Osteoblast (primary cell): ENCODE measurements at regions not wholly inside any gene's neighbourhood (a gene's known extent, or its start where the extent isn't known, plus 50 kb on each side); places are given as distances from the start of the nearest gene placed in this dataset.
A peak's percentile ranks its signal among the peaks of the same experiment; 100 is the strongest.

Experiments
- DNase-seq: peaks from one replicate; pipeline ENCODE4 v3.0.0; 2011; ENCODE audit warnings: low spot score, mixed read lengths; ENCODE audit not compliant: insufficient read length; ENCODE audit errors: missing footprints
- H2AFZ ChIP-seq: 2 replicates; pipeline ENCODE4 v1.6.0; 2011; ENCODE audit warnings: mild to moderate bottlenecking, low read length
- H3K27ac ChIP-seq: 2 replicates; pipeline ENCODE4 v1.5.1; 2011; ENCODE audit warnings: mild to moderate bottlenecking, low read depth, low read length, moderate library complexity
- H3K27me3 ChIP-seq: 2 replicates; pipeline ENCODE4 v1.6.0; 2012; ENCODE audit warnings: mild to moderate bottlenecking, control low read depth, inconsistent platforms, low read length, moderate library complexity; ENCODE audit not compliant: insufficient read depth
- H3K36me3 ChIP-seq: 2 replicates; pipeline ENCODE4 v1.5.1; 2011; ENCODE audit warnings: mild to moderate bottlenecking, low read length, control low read depth, moderate library complexity; ENCODE audit not compliant: insufficient read depth
- H3K4me1 ChIP-seq: 2 replicates; pipeline ENCODE4 v1.5.1; 2011; ENCODE audit warnings: mild to moderate bottlenecking, low read length, control low read depth, moderate library complexity; ENCODE audit not compliant: insufficient read depth
- H3K4me2 ChIP-seq: 2 replicates; pipeline ENCODE4 v1.6.0; 2011; ENCODE audit warnings: mild to moderate bottlenecking, low read length; ENCODE audit not compliant: insufficient read depth
- H3K4me3 ChIP-seq: fragments of 200-600 bp; sonication (generic); 3 replicates; pipeline ENCODE4 v1.5.1; 2012; ENCODE audit warnings: mild to moderate bottlenecking, low read length, inconsistent platforms; ENCODE audit not compliant: insufficient read depth
- H3K79me2 ChIP-seq: 2 replicates; pipeline ENCODE4 v1.6.0; 2012; ENCODE audit warnings: mild to moderate bottlenecking, low read length, control low read depth, inconsistent platforms; ENCODE audit not compliant: insufficient read depth
- H3K9me3 ChIP-seq: 2 replicates; pipeline ENCODE4 v1.5.1; 2011; ENCODE audit warnings: low read depth, low read length, control low read depth
- H4K20me1 ChIP-seq: 2 replicates; pipeline ENCODE4 v1.6.0; 2012; ENCODE audit warnings: mild to moderate bottlenecking, low read length, control low read depth; ENCODE audit not compliant: insufficient read depth
- TF ChIP-seq, protein P1 (sequence below): IDR thresholded peaks from 2 replicates; pipeline ENCODE4 v1.5.1; 2011; ENCODE audit warnings: mild to moderate bottlenecking, low read depth, low read length, moderate library complexity; ENCODE audit errors: extremely low read depth

DNA sequence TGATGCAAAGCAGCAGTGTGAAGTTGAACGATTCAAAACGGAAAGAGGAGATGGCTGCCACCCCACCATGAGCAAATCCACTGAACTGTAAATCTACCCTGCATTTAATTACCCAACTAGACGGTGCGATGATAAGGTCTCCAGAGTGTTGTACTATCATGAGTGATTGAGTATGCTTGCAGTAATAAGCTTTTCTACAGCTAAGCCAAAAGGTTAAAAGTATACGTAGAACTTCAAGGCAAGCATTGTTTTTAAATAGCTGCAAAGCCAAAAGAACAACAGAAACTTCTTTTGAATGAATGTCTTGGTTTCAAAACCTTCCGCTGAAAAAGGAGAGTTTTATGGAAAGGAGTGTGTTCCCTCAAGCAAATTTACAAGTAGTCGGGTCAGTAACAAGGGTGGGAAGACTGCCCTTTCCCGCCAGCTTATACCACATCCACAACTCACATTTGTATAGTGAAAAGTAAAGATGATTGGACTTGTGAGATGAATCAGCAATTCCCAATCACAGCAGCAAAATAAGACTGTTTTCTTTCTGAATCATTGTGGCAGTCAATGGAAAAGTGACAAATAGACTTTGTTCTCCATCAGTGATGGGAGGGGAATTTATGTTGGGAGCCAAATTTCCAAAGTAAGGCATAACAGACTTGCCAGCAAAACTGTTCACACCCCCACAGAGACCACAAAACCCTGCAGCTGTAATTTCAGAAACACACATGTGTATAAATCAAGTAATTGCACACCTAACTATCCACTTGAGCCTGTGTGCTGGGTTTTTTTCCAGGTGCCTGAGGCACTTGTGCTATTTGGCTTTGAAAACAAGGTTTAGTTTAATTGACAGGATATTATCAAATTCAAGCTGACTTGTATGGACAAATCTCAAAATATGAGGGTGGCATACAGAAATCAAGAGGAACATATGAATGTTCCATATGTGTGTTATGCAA is 407.7 kb upstream of the GRAMD2B start:
- peak; percentile 19 for DNase-seq
- no peaks in the 10 kb centered on the region for H3K9me3 ChIP-seq
- peaks cover 15% of the 10 kb centered on the region for H3K4me1 ChIP-seq
- H3K4me2 ChIP-seq = peak overlapping the region; percentile 79
- no peaks in the 10 kb centered on the region for H3K27me3 ChIP-seq
- H3K4me3 ChIP-seq = peak overlapping the region; percentile 50
- H3K27ac ChIP-seq = peak overlapping the region; percentile 60
- TF ChIP-seq, protein P1, sequence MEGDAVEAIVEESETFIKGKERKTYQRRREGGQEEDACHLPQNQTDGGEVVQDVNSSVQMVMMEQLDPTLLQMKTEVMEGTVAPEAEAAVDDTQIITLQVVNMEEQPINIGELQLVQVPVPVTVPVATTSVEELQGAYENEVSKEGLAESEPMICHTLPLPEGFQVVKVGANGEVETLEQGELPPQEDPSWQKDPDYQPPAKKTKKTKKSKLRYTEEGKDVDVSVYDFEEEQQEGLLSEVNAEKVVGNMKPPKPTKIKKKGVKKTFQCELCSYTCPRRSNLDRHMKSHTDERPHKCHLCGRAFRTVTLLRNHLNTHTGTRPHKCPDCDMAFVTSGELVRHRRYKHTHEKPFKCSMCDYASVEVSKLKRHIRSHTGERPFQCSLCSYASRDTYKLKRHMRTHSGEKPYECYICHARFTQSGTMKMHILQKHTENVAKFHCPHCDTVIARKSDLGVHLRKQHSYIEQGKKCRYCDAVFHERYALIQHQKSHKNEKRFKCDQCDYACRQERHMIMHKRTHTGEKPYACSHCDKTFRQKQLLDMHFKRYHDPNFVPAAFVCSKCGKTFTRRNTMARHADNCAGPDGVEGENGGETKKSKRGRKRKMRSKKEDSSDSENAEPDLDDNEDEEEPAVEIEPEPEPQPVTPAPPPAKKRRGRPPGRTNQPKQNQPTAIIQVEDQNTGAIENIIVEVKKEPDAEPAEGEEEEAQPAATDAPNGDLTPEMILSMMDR = no peak
- no peaks in the 10 kb centered on the region for H3K36me3 ChIP-seq
- H2AFZ ChIP-seq = peak overlapping the region; percentile 72
- H3K79me2 ChIP-seq = no peaks in the 10 kb centered on the region
- no peaks in the 10 kb centered on the region for H4K20me1 ChIP-seq

- TF ChIP-seq, protein P1 = no peak
- Histone ChIP-seq H3K4me2 (peak overlapping the region; percentile 79), H3K36me3 (no peaks in the 10 kb centered on the region), H3K9me3 (no peaks in the 10 kb centered on the region), H3K79me2 (no peaks in the 10 kb centered on the region), H4K20me1 (no peaks in the 10 kb centered on the region), H3K4me3 (no peak overlapping the region), H2AFZ (no peak overlapping the region), H3K4me1 (peaks cover 15% of the 10 kb centered on the region), H3K27ac (no peak overlapping the region), H3K27me3 (no peaks in the 10 kb centered on the region)
- no peak for DNase-seq
Observed at GRCh38 chr5:126016256-126016655, 407.0 kb upstream of the GRAMD2B start.

DNA sequence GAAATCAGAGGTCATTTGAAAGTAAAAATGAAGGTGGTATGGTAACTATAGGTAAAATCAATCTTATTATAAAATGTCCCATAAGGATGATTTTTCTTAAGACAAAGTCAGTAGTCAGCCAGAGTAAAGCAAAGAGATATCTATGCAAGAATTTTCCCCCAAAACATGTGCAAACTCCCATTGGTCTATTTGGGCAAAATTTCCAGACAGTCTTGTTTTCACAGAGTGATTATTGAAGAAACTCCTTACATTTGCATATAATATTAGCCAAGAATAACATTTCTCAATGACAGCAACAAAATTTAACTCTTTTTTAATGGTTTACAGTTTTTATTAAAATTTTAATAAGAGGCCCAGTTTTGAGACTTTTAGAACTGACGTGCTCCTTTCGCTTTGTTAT is 406.1 kb upstream of the GRAMD2B start:
- Histone ChIP-seq H4K20me1 (no peaks in the 10 kb centered on the region), H3K79me2 (no peaks in the 10 kb centered on the region), H3K36me3 (no peaks in the 10 kb centered on the region), H2AFZ (no peak overlapping the region), H3K27me3 (no peaks in the 10 kb centered on the region), H3K4me3 (no peak overlapping the region), H3K27ac (no peak overlapping the region), H3K9me3 (no peaks in the 10 kb centered on the region), H3K4me1 (peaks cover 15% of the 10 kb centered on the region), H3K4me2 (no peak overlapping the region)
- TF ChIP-seq, protein P1 = no peak
- no peak for DNase-seq

DNA sequence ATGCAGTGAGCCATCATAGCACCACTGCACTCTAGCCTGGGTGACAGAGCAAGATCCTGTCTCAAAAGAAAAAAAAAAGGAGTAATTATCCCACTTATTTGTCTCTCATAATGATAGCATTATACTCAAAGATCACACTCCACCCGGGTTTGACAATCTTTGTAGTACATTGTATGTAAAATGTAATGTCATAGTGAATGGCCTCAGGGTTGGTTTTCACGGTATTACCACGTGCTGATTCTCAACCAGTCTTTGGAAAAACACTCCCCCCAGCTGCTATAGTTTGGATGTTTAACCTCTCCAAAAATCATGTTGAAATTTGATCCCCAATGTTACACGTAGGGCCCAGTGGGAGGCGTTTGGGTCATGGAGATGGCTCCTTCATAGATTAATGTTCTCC is 402.4 kb upstream of the GRAMD2B start:
- H3K79me2 ChIP-seq = no peaks in the 10 kb centered on the region
- H3K27ac ChIP-seq = no peak overlapping the region
- H3K4me2 ChIP-seq = no peak overlapping the region
- TF ChIP-seq, protein P1 = no peak
- peaks cover 12% of the 10 kb centered on the region for H3K4me1 ChIP-seq
- H2AFZ ChIP-seq = no peak overlapping the region
- H3K9me3 ChIP-seq = no peaks in the 10 kb centered on the region
- H3K27me3 ChIP-seq = no peaks in the 10 kb centered on the region
- no peak overlapping the region for H3K4me3 ChIP-seq
- no peaks in the 10 kb centered on the region for H4K20me1 ChIP-seq
- no peaks in the 10 kb centered on the region for H3K36me3 ChIP-seq
- no peak for DNase-seq
